GM21576 (cell line): ENCODE measurements at regions not wholly inside any gene's neighbourhood (a gene's known extent, or its start where the extent isn't known, plus 50 kb on each side); places are given as distances from the start of the nearest gene placed in this dataset.

Experiments used
- ATAC-seq: cut with Tn5 transposase; IDR thresholded peaks from one replicate; pipeline ENCODE4 v1.9.1; 2021; ENCODE audit warnings: mild to moderate bottlenecking, moderate library complexity; ENCODE audit not compliant: unreplicated experiment

GRCh38 chr1:50358962-50359361, 64.3 kb downstream of the DMRTA2 start:
- ATAC-seq, result no peak

- no peak for ATAC-seq
These were observed 66.1 kb downstream of the DMRTA2 start for GRCh38 chr1:50357186-50357585.

GRCh38 chr1:50354813-50355212, 68.4 kb downstream of the DMRTA2 start:
- no peak for ATAC-seq

- no peak for ATAC-seq
These were observed 70.8 kb downstream of the DMRTA2 start for GRCh38 chr1:50352428-50352827.

GRCh38 chr1:50350868-50351267, 72.4 kb downstream of the DMRTA2 start:
- ATAC-seq, result no peak

- ATAC-seq, result no peak
These were observed 72.8 kb downstream of the DMRTA2 start for GRCh38 chr1:50350421-50350820.

GRCh38 chr1:50349242-50349565, 74.0 kb downstream of the DMRTA2 start:
- ATAC-seq, result no peak

GRCh38 chr1:50348449-50349241, 74.6 kb downstream of the DMRTA2 start:
- ATAC-seq, result no peak

GRCh38 chr1:50347933-50348332, 75.3 kb downstream of the DMRTA2 start:
- no peak for ATAC-seq

- no peak for ATAC-seq
These were observed 76.6 kb downstream of the DMRTA2 start for GRCh38 chr1:50346621-50347020.

- ATAC-seq, result no peak
These were observed 79.9 kb downstream of the DMRTA2 start for GRCh38 chr1:50343323-50343722.

GRCh38 chr1:50342525-50342924, 80.7 kb downstream of the DMRTA2 start:
- no peak for ATAC-seq

- ATAC-seq, result no peak
These were observed 88.2 kb downstream of the DMRTA2 start for GRCh38 chr1:50335036-50335435.

GRCh38 chr1:50333595-50333974, 89.7 kb downstream of the DMRTA2 start:
- peak; percentile 90 for ATAC-seq

- peak; percentile 64 for ATAC-seq
These were observed 90.2 kb downstream of the DMRTA2 start for GRCh38 chr1:50332941-50333594.

- no peak for ATAC-seq
These were observed 93.8 kb downstream of the DMRTA2 start for GRCh38 chr1:50329332-50329932.

- no peak for ATAC-seq
These were observed 94.7 kb downstream of the DMRTA2 start for GRCh38 chr1:50328552-50328951.

GRCh38 chr1:50326026-50326425, 97.2 kb downstream of the DMRTA2 start:
- no peak for ATAC-seq

- no peak for ATAC-seq
These were observed 100.7 kb downstream of the DMRTA2 start for GRCh38 chr1:50322579-50322978.

- ATAC-seq, result no peak
These were observed 104.8 kb downstream of the DMRTA2 start for GRCh38 chr1:50318428-50318827.

GRCh38 chr1:50308878-50309277, 114.4 kb downstream of the DMRTA2 start:
- no peak for ATAC-seq

GRCh38 chr1:50305808-50306207, 117.4 kb downstream of the DMRTA2 start:
- ATAC-seq, result no peak
